Thoracic aorta (tissue), 2 donors: ENCODE measurements at regions not wholly inside any gene's neighbourhood (a gene's known extent, or its start where the extent isn't known, plus 50 kb on each side); places are given as distances from the start of the nearest gene placed in this dataset.

Source experiments
- ATAC-seq: fragments of 150-250 bp; one replicate; pipeline ENCODE4 v1.8.0; 2017; ENCODE audit warnings: low read depth; ENCODE audit not compliant: insufficient number of reproducible peaks, low FRiP score
- DNase-seq: peaks from one replicate; pipeline ENCODE4 v3.0.0-alpha.2; 2020; ENCODE audit warnings: low spot score
- H3K27ac ChIP-seq, 2 donors: fragments of 200-600 bp; sonication (generic); 1 replicate in 1 of 2; 2 replicates in 1 of 2; pipeline ENCODE4 v1.5.1; 2016; ENCODE audit warnings: mild to moderate bottlenecking in 2 of 2, moderate library complexity in 2 of 2
- H3K27me3 ChIP-seq: fragments of 200-600 bp; sonication (generic); replicated peaks from 2 replicates; pipeline ENCODE4 v1.6.0; 2016; ENCODE audit warnings: mild to moderate bottlenecking; ENCODE audit not compliant: insufficient read depth
- H3K36me3 ChIP-seq: fragments of 200-600 bp; sonication (generic); one replicate; pipeline ENCODE4 v1.5.1; 2016
- H3K4me1 ChIP-seq, 2 donors: fragments of 200-600 bp; sonication (generic); 1 replicate in 1 of 2; 2 replicates in 1 of 2; pipeline versions ENCODE4 v1.5.1 to v1.6.0; 2016; ENCODE audit warnings: low read depth in 2 of 2, mild to moderate bottlenecking in 1 of 2; ENCODE audit not compliant: control insufficient read depth in 1 of 2
- H3K4me3 ChIP-seq: fragments of 200-600 bp; sonication (generic); 2 replicates; pipeline ENCODE4 v1.5.1; 2016; ENCODE audit warnings: mild to moderate bottlenecking
- H3K9me3 ChIP-seq: fragments of 200-600 bp; sonication (generic); 2 replicates; pipeline ENCODE4 v1.5.1; 2016
- TF ChIP-seq, protein P1 (sequence below): fragments of 200-600 bp; sonication (generic); IDR thresholded peaks from one replicate; pipeline ENCODE4 v1.5.1; 2019; ENCODE audit warnings: antibody characterized with exemption

DNA sequence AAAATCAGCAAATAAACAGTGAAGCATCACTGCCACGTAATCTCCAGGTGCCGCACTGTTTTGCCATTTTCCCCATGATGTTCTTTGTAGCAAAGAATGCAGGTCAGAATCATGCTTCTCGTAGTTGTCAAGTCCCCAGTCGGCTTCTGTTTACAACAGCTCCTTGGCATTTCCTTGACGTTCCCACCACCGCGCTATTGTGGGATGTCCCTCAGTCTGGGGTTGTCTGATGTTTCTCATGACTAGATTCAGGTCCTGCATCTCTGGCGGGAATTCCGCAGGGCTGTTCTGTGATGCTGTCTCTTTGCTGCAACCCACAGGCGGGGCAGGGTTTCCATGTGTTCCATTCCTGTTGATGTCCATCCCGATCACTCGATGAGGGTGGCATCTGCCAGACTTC, 117.9 kb upstream of the SMAD3 start:
- no peaks in the 10 kb centered on the region for H3K27me3 ChIP-seq
- H3K36me3 ChIP-seq: no peaks in the 10 kb centered on the region
- TF ChIP-seq, protein P1, sequence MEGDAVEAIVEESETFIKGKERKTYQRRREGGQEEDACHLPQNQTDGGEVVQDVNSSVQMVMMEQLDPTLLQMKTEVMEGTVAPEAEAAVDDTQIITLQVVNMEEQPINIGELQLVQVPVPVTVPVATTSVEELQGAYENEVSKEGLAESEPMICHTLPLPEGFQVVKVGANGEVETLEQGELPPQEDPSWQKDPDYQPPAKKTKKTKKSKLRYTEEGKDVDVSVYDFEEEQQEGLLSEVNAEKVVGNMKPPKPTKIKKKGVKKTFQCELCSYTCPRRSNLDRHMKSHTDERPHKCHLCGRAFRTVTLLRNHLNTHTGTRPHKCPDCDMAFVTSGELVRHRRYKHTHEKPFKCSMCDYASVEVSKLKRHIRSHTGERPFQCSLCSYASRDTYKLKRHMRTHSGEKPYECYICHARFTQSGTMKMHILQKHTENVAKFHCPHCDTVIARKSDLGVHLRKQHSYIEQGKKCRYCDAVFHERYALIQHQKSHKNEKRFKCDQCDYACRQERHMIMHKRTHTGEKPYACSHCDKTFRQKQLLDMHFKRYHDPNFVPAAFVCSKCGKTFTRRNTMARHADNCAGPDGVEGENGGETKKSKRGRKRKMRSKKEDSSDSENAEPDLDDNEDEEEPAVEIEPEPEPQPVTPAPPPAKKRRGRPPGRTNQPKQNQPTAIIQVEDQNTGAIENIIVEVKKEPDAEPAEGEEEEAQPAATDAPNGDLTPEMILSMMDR: no peak
- DNase-seq (no peak), ATAC-seq (no peak)
- no peak overlapping the region for H3K4me3 ChIP-seq
- no peak overlapping the region for H3K27ac ChIP-seq
- no peaks in the 10 kb centered on the region for H3K9me3 ChIP-seq
- H3K4me1 ChIP-seq: no peaks in the 10 kb centered on the region

DNA sequence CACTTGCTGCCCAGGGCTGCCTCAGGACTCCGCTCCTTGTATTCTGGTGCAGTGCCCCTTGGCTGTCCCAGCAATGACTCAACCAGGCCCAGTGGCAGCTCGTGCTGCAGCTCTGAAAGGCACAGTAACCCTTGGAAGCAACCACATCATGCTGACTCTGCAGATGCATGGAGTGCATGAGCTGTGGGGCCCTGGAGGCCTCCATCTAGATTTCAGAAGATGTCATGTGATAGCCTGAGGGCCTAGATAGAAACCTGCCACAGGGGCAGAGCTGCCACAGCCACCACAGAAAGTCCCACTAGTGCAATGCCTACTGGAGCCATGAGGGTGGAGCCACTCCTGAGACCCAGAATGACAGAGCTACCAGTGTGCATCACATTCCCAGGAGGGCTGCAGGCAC, 117.1 kb upstream of the SMAD3 start:
- no peaks in the 10 kb centered on the region for H3K4me1 ChIP-seq
- ATAC-seq (no peak), DNase-seq (no peak)
- no peak overlapping the region for H3K27ac ChIP-seq
- TF ChIP-seq, protein P1: no peak
- H3K36me3 ChIP-seq: no peaks in the 10 kb centered on the region
- H3K4me3 ChIP-seq: no peak overlapping the region
- H3K9me3 ChIP-seq: no peaks in the 10 kb centered on the region
- no peaks in the 10 kb centered on the region for H3K27me3 ChIP-seq

DNA sequence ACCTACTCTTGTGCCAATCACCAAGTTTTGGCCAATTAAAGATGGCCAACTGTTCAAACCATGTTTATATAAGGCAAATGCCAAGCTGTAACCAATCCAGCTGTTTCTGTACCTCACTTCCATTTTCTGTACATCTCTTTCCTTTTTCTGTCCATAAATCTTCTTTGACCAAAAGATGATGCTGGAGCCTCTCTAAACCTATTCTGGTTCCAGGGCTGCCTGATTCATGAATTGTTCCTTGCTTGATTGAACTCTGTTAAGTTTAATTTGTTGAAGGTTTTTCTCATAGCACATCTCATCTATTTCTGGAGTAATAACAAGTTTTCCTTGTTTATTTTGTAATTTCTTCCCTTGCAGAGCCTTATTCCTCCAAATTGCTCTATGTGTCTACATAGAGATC, 115.3 kb upstream of the SMAD3 start:
- DNase-seq (no peak), ATAC-seq (no peak)
- no peak overlapping the region for H3K27ac ChIP-seq
- TF ChIP-seq, protein P1: no peak
- H3K27me3 ChIP-seq: no peaks in the 10 kb centered on the region
- no peak overlapping the region for H3K4me3 ChIP-seq
- no peaks in the 10 kb centered on the region for H3K4me1 ChIP-seq
- no peaks in the 10 kb centered on the region for H3K36me3 ChIP-seq
- no peaks in the 10 kb centered on the region for H3K9me3 ChIP-seq

DNA sequence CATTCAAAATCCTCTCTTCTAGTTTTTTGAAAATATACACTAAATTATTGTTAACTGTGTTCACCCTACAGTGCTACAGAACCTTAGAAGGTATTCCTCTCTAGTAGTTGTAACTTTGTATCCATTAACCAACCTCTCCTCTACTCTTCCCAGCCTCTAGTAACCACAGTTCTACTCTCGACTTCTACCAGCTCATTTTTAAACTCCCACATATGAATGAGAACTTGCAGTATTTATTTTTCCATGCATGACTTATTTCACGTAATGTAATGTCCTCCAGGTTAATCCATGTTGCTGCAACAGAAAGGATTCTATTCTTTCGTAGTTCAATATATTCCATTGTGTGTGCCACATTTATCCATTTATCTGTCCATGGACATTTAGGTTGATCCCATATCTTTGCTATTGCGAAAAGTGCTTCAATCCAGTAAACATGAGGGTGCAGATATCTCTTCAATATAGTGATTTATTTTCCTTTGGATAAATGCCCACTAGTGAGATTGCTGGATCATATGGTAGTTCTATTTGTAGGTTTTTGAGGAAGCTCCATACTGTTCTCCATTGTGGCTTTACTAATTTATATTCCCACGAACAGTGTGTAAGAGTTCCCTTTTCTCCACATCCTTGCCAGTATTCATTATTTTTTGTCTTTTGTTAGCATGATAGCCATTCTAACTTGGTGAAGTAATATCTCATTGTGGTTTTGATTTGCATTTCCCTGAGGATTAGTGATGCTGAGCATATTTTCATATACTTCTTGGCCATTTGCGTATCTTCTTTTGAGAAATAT, 113.7 kb upstream of the SMAD3 start:
- TF ChIP-seq, protein P1: no peak
- Histone ChIP-seq H3K36me3 (no peaks in the 10 kb centered on the region), H3K27me3 (no peaks in the 10 kb centered on the region), H3K4me1 (no peaks in the 10 kb centered on the region), H3K27ac (no peak overlapping the region), H3K4me3 (no peak overlapping the region), H3K9me3 (no peaks in the 10 kb centered on the region)
- DNase-seq (no peak), ATAC-seq (no peak)

DNA sequence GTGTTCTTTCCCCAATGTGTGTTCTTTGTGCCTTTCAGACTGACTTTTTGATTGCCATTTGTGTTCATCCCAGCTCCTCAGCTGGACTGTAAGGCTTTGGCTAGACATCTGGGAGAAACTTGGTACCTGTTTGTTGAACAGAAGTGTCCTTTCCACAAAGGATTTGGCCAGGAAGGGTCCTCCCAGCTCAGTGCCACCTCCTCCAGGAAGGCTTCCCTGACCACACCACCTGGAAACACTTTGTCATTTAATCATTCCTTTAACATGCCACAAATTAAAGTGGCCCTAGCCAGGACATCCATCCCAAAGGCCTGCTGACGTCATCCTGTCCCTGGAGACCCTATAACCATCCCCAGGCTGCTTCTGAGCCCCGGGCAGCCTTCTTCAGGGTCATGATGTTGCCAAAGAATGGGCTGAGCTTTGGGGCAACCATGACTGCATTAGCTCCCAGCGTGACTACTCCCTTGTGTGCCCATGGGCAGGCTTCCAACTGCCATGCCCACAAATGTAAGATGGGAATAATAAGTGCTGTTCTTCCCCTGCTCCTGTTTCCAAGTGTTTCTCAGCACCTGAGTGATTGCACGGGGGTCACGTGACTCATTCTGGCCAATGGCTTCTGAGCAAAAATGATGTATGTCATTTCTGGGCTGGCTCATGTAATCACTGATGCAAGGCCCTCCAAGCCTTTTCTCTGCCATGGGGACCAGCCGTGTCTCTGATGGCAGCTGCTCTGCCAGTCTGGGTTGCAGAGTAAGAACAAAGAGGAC, 112.5 kb upstream of the SMAD3 start:
- no peak overlapping the region for H3K27ac ChIP-seq
- ATAC-seq (no peak), DNase-seq (no peak)
- H3K9me3 ChIP-seq: no peaks in the 10 kb centered on the region
- H3K36me3 ChIP-seq: no peaks in the 10 kb centered on the region
- TF ChIP-seq, protein P1: no peak
- no peaks in the 10 kb centered on the region for H3K4me1 ChIP-seq
- H3K27me3 ChIP-seq: no peaks in the 10 kb centered on the region
- no peak overlapping the region for H3K4me3 ChIP-seq
